ENCODE measurements at regions not wholly inside any gene's neighbourhood (a gene's known extent, or its start where the extent isn't known, plus 50 kb on each side); places are given as distances from the start of the nearest gene placed in this dataset.

- 93% methylated on average over 17 of the region's 17 CpGs for WGBS
- DNase-seq (ENCODE audit: low spot score), result no peak
- Histone ChIP-seq H3K27ac (ENCODE audit: low read depth in 1 of 2, low read length in 2 of 2) (no peak overlapping the region), H3K9me3 (ENCODE audit: control insufficient read depth in 4 of 4, low read length in 3 of 4) (no peaks in the 10 kb centered on the region), H3K36me3 (ENCODE audit: control insufficient read depth in 4 of 4, insufficient read depth in 3 of 4, low read depth in 1 of 4, low read length in 3 of 4) (no peaks in the 10 kb centered on the region), H3K27me3 (ENCODE audit: control insufficient read depth in 4 of 4, insufficient read depth in 4 of 4, low read length in 3 of 4) (no peaks in the 10 kb centered on the region), H3K4me1 (ENCODE audit: control insufficient read depth in 4 of 4, insufficient read depth in 4 of 4, low read length in 3 of 4) (no peaks in the 10 kb centered on the region), H3K9ac (ENCODE audit: low read depth in 1 of 2, low read length in 2 of 2) (no peak overlapping the region), H3K4me3 (ENCODE audit: low read depth in 1 of 3, low read length in 3 of 3) (no peak overlapping the region)
- no peak for TF ChIP-seq NR2F2 (IDR thresholded peaks at IDR 0.05)
- no peak for TF ChIP-seq TAF1 (conservative IDR thresholded peaks at IDR 0.05)
- TF ChIP-seq GABPA (IDR thresholded peaks at IDR 0.05 in 1 of 2, conservative IDR thresholded peaks at IDR 0.05 in 1 of 2), result no peak
- TF ChIP-seq EGR1 (IDR thresholded peaks at IDR 0.05; ENCODE audit: low read depth in 2 of 2), result no peak
- no peak for TF ChIP-seq JUND (IDR thresholded peaks at IDR 0.05)
- no peak for TF ChIP-seq RAD21 (IDR thresholded peaks at IDR 0.05)
- no peak for TF ChIP-seq FOXA2 (IDR thresholded peaks at IDR 0.05)
- TF ChIP-seq HNF4G (IDR thresholded peaks at IDR 0.05), result no peak
- no peak for TF ChIP-seq RXRA (IDR thresholded peaks at IDR 0.05)
- TF ChIP-seq SP1 (IDR thresholded peaks at IDR 0.05), result no peak
- TF ChIP-seq MAX (IDR thresholded peaks at IDR 0.05), result no peak
- TF ChIP-seq YY1 (IDR thresholded peaks at IDR 0.05), result no peak
- TF ChIP-seq ATF3 (IDR thresholded peaks at IDR 0.05), result no peak
- no peak for TF ChIP-seq CTCF (IDR thresholded peaks at IDR 0.05; ENCODE audit: low read depth, low read length, missing input control)
- no peak for TF ChIP-seq FOXA1 (IDR thresholded peaks at IDR 0.05)
- no peak for TF ChIP-seq HNF4A (conservative IDR thresholded peaks at IDR 0.05)
- TF ChIP-seq REST (IDR thresholded peaks at IDR 0.05), result no peak
Observed at GRCh38 chr16:61580579-61580978, 455.7 kb downstream of the CDH8 start.

- no peaks in the 10 kb centered on the region for H3K36me3 ChIP-seq (ENCODE audit: control insufficient read depth in 4 of 4, insufficient read depth in 3 of 4, low read depth in 1 of 4, low read length in 3 of 4)
- H3K9me3 ChIP-seq (ENCODE audit: control insufficient read depth in 4 of 4, low read length in 3 of 4), result no peaks in the 10 kb centered on the region
- H3K4me1 ChIP-seq (ENCODE audit: control insufficient read depth in 4 of 4, insufficient read depth in 4 of 4, low read length in 3 of 4), result no peaks in the 10 kb centered on the region
- DNase-seq (ENCODE audit: low spot score), result no peak
- 67% methylated on average over 2 of the region's 2 CpGs for WGBS
- no peaks in the 10 kb centered on the region for H3K27me3 ChIP-seq (ENCODE audit: control insufficient read depth in 4 of 4, insufficient read depth in 4 of 4, low read length in 3 of 4)
- H3K27ac ChIP-seq (ENCODE audit: low read depth in 1 of 2, low read length in 2 of 2), result no peak overlapping the region
- no peak overlapping the region for H3K9ac ChIP-seq (ENCODE audit: low read depth in 1 of 2, low read length in 2 of 2)
- no peak overlapping the region for H3K4me3 ChIP-seq (ENCODE audit: low read depth in 1 of 3, low read length in 3 of 3)
- TF ChIP-seq HNF4A (conservative IDR thresholded peaks at IDR 0.05), result no peak
- TF ChIP-seq MAX (IDR thresholded peaks at IDR 0.05), result no peak
- no peak for TF ChIP-seq RXRA (IDR thresholded peaks at IDR 0.05)
- no peak for TF ChIP-seq EGR1 (IDR thresholded peaks at IDR 0.05; ENCODE audit: low read depth in 2 of 2)
- TF ChIP-seq JUND (IDR thresholded peaks at IDR 0.05), result no peak
- no peak for TF ChIP-seq HNF4G (IDR thresholded peaks at IDR 0.05)
- no peak for TF ChIP-seq FOXA2 (IDR thresholded peaks at IDR 0.05)
- no peak for TF ChIP-seq TAF1 (conservative IDR thresholded peaks at IDR 0.05)
- TF ChIP-seq ZBTB33 (IDR thresholded peaks at IDR 0.05), result no peak
- no peak for TF ChIP-seq FOXA1 (IDR thresholded peaks at IDR 0.05)
- no peak for TF ChIP-seq REST (IDR thresholded peaks at IDR 0.05)
- TF ChIP-seq RAD21 (IDR thresholded peaks at IDR 0.05), result no peak
- no peak for TF ChIP-seq NR2F2 (IDR thresholded peaks at IDR 0.05)
- no peak for TF ChIP-seq ATF3 (IDR thresholded peaks at IDR 0.05)
- TF ChIP-seq YY1 (IDR thresholded peaks at IDR 0.05), result no peak
- TF ChIP-seq GABPA (IDR thresholded peaks at IDR 0.05 in 1 of 2, conservative IDR thresholded peaks at IDR 0.05 in 1 of 2), result no peak
Observed at GRCh38 chr16:61579195-61579594, 457.0 kb downstream of the CDH8 start.

Data from liver (tissue), 8 donors.